ENCODE measurements at regions not wholly inside any gene's neighbourhood (a gene's known extent, or its start where the extent isn't known, plus 50 kb on each side); places are given as distances from the start of the nearest gene placed in this dataset.
"Not testable (repeated sequence)": the region's sequence is repeated elsewhere in the genome, so short reads cannot be mapped to it uniquely, and the experiment has no call there.

- DNase-seq, result no peak
Measured at GRCh38 chr16:35753559-35754390, 2294.4 kb downstream of the TP53TG3F start.

DNA sequence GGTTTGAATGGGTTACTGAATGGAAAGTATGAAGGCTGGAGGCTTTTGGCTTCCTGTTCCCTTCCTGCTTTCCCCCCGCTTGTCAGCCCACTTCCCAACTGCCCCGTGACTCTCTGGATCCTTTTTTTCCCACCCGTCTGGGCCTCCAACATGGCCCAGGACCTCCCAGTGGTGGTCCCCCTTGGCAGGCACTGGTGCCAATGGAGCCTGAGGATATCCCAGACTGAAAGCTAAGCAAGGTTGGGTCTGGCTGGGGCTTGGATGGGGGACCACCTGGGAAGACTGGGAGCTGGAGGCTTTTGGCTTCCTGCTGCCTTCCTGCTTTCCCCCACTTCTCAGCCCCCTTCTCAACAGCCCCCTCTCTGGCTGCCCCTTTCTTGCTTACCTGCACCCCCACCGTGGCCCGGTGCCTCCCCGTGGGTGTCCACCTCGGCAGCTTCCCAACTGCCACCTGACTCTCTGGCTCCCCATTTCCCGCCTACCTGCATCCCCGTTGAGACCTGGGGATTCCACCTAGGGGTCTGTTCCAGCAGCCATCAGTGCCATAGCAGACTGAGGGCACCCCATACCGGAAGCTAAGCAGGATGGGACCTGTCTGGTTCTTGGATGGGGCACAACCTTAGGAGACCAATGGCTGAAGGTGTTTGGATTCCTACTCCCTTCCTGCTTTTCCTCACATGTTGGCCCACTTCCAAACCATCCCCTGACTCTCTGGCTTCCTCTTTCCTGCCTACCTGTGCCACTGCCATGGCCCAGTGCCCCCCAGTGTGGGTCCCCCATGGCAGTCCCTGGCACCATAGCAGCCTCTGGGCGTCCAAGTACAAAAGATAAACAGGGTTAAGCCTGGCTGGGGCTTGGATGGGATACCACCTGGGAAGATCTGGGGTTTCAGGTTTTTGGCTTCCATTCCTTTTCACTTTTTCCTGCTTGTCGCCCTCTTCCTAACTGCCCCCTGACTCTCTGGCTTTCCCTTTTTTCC lies 2295.3 kb downstream of the TP53TG3F start:
- DNase-seq, result no peak

GRCh38 chr16:35788381-35788780 lies 2329.0 kb downstream of the TP53TG3F start:
- DNase-seq, result no peak

DNA sequence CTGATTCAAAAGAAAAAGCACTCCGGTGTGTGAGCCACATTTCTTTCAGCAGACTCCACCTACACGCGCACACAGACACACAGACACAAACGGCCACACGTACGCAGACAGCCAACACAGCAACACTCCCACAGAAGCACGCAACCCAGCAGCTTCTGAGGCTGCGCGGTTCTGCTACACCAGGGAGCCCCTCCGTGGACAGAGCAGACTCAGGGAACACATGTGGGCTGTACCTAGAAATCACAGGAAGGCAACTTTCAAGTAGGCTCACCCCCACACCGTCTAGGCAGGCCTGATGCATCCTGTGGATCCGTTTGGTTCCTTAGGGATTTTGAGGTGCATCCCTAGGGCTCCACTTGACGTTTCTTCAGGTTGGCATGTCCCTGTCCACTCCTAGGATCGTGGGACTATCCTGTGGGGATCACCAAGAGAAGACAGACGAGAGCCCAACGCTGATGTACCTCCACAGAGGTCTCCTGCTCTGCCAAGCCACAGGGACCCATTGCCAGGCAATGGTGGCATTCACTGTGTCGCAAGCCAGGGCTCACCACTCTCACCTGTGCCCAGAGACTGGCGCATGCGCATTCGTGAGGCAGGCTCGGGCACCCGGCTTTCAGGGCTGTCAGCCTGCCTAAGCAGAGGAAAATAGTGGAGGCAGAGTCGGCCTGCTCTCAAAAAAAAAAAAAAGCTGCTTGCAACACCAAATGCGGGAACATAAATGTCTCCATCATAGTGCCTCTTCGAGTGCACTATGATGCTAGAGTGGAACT lies 2333.3 kb downstream of the TP53TG3F start:
- DNase-seq, result no peak

GRCh38 chr16:35793601-35794000 lies 2334.2 kb downstream of the TP53TG3F start:
- DNase-seq, result no peak

DNA sequence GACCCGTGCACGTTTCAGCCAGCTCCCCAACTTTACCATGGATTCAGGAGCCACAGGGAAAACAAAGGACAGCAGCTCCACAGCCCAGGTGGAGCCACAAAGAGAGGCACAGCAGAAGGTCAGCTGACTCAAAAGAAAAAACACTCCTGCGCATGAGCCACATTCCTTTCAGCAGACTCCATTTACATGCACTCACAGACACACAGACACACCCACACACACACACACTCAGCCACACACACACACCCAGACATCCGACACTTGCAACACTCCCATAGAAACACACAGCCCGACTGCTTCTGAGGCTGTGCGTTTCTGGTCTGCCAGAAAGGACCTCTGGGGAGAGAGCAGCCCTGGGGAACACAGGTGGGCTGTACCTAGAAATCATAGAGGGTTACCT lies 2335.5 kb downstream of the TP53TG3F start:
- DNase-seq, result peak; percentile 2

- DNase-seq, result peak; percentile 64
Measured at GRCh38 chr16:35795361-35796029, 2336.1 kb downstream of the TP53TG3F start.

- DNase-seq, result no peak
Measured at GRCh38 chr16:35797811-35798210, 2338.4 kb downstream of the TP53TG3F start.

DNA sequence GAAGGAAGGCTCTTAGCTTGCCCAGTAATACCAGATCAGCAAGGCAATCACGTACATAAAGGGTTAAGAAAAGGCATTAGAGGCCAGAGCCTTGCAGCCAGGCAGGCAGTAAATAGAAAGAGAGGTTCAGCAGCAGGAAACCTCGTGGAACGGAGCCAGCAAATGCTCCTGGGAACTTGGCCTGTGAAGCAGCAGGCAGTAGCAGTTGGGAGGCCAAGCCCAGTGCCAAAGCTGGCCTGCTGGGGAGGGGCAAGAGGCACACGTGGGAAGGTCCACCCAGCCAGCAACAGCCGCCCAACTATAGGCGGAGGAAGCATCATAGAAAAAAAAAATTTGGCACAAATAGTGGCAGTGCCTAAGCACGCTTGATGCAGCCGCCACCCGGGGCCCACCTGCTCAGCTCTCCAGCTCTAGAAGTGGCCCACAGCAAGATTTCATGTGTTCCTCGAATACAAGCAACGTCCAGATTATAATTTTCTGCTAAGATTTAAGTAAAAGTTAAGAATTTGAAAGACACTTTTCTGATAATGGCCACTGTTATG lies 2339.5 kb downstream of the TP53TG3F start:
- no peak for DNase-seq

DNA sequence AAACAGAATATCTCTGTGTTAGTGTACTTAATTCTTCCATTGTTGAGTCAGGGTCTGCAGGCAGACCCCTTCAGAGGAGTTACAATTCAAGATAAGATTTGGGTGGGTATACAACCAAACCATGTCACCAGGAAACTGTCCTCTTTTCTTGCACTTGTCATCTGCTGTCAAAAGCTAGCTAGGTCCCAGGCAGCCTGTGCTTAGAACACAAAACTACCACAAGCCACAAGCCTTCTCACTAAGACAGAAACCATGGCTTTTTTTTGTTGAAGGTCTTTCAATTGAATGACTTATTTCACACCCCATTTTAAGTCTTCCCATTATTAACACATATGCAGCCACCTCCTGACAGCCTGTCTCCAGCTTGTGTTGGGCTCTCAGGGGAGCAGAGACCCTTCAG lies 2345.1 kb downstream of the TP53TG3F start:
- DNase-seq, result not testable (repeated sequence)

- DNase-seq, result no peak
Measured at GRCh38 chr16:35823342-35823741, 2363.9 kb downstream of the TP53TG3F start.

DNA sequence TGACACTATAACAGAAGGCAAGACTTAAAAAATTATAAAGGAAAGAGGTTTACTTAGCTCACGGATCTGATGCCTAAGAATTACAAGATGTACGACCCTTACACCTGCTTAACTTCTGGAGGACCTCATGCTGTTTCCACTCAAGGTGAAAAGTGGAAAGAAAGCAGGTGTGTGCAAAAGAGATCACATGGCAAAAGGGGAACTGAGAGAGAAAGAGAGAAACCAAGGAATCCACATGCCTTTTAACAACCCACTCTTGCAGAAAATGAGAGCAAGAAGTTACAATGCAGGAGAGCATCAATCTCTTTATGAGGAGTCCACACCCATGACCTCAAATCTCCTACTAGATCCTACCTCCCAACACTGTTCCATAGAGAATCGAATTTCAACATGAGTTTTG lies 2382.2 kb downstream of the TP53TG3F start:
- DNase-seq, result no peak

DNA sequence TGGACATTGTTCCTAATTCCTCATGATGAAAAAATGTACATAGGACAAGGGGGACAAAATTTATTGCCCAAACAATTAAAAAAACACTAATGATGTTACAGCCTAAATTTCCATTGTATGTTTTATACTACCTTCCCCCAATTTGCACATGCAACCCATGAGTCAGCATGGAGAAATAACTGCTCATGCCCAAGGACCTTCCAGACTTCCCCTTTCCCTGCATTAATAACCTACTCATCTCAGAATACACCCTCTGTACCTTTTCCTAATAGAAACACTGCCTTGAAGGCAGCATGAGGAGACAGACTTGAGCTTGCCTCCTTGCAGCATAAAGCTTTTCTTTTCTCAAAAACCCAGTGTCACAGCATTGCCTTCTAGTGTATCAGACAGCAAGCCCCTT lies 2402.8 kb downstream of the TP53TG3F start:
- DNase-seq, result no peak

GRCh38 chr16:35868630-35869029 lies 2409.2 kb downstream of the TP53TG3F start:
- no peak for DNase-seq

- no peak for DNase-seq
Measured at GRCh38 chr16:35873472-35873871, 2414.1 kb downstream of the TP53TG3F start.

DNA sequence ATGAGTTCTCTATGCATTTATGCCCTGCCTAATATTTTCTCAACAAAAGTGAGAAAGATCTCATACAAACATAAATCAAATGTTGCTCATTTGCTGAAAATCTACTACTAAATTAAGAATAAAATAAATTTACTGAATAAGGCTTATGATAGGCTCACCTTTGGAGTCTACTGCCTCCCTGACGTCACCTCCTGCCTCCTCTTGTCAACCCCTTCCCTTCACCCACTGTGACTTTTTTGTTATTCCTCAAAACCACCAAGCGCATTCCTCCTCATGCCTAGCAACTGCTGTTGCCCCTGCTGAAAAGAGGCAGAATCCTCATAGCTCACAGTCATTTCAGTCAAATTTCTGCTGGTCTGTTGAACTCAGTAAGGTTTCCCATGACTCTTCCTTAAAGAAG lies 2422.2 kb downstream of the TP53TG3F start:
- no peak for DNase-seq

GRCh38 chr16:35906440-35906839 lies 2447.0 kb downstream of the TP53TG3F start:
- no peak for DNase-seq

GRCh38 chr16:35908152-35908551 lies 2448.7 kb downstream of the TP53TG3F start:
- DNase-seq, result no peak

DNA sequence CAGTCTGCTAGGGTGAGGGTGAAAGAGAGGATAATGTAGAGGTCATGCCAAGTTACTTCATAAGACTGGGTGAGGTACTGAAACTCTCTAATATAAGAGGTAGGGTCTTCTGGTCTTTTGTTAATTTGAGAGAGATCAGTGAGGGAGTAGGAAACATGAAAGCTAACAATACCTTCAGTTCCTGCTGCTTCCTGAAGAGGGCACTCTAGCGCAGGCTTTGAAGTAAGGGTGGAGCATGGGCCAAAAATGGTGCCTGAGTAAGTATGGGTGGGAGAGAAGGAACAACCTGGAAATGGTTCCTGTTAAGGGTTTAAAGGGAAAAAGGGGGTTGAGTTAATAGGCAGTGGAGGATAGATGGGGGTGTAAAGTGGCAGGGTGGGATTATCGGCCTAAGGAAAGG lies 2449.5 kb downstream of the TP53TG3F start:
- DNase-seq, result peak; percentile 19

DNA sequence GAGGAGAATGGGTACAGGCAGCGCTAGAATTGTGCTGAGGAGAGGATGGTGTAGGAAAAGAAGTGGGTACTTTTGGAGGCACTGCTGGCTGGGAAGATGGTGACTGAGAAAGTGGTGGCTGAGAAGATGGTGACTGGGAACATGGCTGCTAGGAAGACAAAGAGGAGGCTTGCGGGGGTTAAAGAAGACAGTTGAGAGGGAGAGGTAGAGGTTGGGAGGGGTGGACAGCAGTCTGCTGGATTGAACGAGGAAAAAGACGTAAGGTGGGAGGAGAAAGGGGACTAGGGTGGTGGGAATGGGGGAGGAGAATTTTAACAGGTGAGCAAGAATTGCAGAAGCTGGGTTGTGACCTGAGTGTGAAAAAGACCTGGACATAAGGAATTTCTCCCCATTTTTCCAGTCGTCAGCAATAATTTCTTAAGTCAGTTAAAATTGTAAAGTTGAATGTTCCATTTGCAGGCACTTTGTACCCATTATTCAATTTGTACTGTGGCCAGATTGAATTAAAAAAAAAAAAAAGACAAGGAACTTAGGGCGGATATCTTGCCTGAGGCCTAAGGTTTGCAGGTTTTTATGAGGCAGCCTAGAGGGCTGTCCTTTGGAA lies 2450.0 kb downstream of the TP53TG3F start:
- no peak for DNase-seq

DNA sequence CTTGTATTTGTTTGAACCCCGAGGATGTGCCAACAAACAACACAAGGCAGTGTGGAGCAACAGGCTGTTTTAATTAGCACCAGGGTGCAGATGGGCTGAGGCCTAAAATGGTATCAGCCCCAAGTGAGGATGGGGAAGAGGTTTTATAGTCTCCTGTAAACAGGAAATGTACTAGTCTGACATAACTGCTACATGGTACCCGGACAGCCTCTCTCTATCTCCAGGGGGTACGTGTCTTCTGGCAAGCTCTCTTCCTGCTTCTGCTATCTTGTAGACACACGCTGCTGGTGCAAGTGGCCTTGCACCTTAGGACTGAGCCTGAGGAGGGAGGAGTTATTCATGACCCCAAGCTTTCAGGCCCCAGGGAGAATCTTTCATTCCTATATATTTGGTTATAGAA lies 2451.0 kb downstream of the TP53TG3F start:
- DNase-seq, result no peak

GRCh38 chr16:35911899-35912298 lies 2452.5 kb downstream of the TP53TG3F start:
- DNase-seq, result no peak

All from DMS53 (cell line).